GM19043 (cell line): ENCODE measurements at regions not wholly inside any gene's neighbourhood (a gene's known extent, or its start where the extent isn't known, plus 50 kb on each side); places are given as distances from the start of the nearest gene placed in this dataset.

Experiments
- ATAC-seq: cut with Tn5 transposase; IDR thresholded peaks from one replicate; pipeline ENCODE4 v1.9.1; 2021; ENCODE audit warnings: low read depth; ENCODE audit not compliant: unreplicated experiment

- no peak for ATAC-seq
These were observed 168.5 kb upstream of the FREM2 start for GRCh38 chr13:38518328-38518727.

DNA sequence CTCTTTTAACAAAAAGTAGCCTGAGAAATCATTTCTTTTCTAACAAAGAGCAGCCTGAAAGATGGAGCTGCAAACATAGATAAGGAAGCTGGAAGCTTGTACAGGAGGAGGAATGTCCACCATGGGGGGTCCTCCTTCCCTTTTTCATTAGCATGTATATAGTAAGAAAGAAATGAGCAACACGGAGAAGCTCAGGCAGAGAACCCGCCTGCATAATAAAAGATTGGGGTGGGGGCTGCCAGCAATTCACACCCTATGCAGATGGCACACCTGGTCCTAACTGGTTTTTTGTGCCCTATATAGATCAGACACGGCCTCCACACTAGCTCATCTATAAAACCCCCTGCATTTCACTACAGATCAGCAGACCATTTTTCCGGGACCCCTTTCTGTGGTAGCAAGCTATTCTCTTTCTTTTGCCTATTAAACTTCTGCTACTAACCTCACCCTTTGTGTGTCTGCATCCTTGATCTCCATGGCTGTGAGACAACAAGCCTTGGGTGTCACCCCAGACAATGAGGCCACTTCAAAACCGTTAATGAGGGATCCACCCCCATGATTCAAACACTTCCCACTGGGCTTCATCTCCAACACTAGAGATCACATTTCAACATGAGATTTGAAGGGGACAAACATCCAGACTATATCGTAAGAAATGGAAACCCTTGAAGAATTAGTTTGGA lies 167.5 kb upstream of the FREM2 start:
- ATAC-seq: no peak

DNA sequence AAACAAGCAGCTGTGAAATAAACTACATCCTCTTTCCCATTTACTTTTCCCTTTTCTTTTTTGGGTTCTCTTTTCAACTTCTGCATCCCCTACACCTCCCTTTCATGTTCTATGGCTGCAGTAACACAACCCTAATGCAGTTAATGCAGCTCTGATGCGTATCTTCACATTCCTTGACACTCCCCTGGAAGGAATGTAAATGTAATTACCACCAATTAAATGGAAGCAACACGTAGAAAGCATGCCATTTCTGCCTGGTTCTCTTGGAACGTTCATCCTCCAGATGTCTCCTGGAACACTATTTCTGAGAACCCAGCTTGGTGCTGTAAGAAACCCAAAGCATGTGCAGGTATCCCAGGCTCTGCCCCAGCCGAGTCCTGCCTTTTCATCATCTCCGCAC lies 166.8 kb upstream of the FREM2 start:
- no peak for ATAC-seq

GRCh38 chr13:38527140-38527539 lies 159.7 kb upstream of the FREM2 start:
- ATAC-seq: no peak

GRCh38 chr13:38528986-38529385 lies 157.9 kb upstream of the FREM2 start:
- no peak for ATAC-seq

DNA sequence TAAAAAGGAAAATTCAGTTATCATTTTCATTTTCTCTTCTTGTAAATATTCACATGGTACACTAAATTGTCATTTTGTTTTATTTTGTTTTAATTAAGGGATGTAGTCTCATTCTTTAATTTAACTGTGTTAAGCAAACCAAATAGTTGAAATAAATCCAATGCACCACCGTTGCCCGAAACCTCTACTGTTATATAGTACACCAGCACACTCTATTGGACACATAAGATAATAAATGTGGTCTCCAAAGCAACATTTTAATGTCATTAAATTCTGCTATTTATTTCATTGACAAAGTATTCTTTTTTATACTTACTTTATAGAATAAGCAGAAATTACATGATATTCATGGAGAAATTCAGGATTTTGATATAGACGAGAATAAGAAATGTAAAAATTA lies 156.4 kb upstream of the FREM2 start:
- no peak for ATAC-seq

- no peak for ATAC-seq
These were observed 151.6 kb upstream of the FREM2 start for GRCh38 chr13:38535261-38535660.

GRCh38 chr13:38537051-38537450 lies 149.8 kb upstream of the FREM2 start:
- no peak for ATAC-seq

GRCh38 chr13:38538422-38538821 lies 148.5 kb upstream of the FREM2 start:
- no peak for ATAC-seq

DNA sequence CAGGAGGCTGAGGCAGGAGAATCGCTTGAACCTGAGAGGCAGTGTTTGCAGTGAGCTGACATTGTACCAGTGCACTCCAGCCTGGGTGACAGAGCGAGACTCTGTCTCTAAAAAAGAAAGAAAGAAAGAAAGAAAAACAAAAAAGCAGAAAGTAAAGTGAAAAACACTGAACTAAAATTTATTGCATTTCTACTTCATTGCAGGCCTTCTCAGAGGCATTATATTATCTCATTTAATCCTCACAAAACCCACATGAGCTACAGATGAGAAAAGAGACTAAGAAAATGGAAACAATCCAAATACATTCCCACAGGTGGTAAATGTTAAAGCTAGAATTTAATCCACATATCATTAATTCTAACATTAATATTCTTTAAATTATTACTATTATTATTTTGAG lies 147.2 kb upstream of the FREM2 start:
- ATAC-seq: no peak

DNA sequence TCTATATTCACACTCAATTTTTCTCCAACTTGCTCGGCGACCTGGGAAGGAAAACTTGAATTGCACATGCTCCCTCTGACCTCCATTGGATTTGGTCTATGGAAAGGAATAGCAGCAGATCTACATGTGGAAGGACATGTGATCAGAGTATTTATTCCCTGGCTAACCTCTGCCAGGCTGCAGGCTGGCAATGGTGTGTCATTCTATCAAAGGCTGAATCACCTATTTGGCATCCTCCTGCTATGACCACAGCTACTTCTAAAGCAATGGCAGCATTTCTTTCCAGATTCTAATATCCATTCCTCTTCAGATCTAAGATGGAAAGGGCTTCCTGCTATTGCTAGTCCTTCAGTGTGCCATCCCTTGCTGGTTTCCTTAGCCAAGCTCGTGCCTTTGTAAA lies 144.3 kb upstream of the FREM2 start:
- no peak for ATAC-seq

- no peak for ATAC-seq
These were observed 143.3 kb upstream of the FREM2 start for GRCh38 chr13:38543561-38543960.

- no peak for ATAC-seq
These were observed 123.1 kb upstream of the FREM2 start for GRCh38 chr13:38563739-38564138.

DNA sequence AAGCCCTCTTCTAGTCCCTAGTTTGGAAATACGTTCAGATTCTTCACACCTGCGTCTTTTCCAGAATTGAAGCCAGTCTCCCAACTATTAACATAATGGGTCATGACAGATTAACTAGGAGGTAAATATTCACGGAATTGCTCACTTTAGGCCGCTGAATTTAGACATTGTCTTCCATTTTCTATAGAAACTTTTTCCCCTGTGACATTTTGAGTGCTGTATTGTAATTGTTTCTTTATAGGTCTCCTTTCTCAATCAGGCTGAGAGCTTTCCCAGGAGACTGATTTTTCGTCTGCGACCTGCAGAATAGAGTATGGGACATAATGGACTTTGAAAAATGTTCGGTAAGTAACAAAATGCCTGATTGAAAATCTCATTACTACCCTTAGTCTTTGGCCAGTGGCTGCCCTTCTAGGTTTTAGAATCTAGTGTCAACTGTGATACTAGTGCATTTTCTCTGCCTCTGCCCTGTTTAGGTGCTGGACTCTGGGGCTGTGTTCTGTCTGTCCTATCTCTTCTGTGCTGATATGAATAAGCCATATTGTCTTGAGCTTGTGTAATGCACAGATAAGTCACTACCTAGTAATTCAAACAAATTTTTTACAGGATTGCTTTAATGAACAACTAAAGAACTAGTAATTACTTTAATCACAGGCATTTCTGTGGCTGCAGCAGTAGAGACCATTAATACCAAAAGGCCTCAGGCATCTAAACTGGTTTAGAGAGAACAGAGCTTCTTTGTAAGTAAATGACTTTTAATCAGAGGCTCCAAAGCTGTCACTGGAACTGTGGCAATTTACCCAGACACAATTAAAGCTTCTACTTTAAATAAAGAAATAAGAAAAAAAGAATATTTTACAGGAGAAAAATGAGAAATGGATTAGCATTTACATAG lies 122.4 kb upstream of the FREM2 start:
- ATAC-seq: no peak

DNA sequence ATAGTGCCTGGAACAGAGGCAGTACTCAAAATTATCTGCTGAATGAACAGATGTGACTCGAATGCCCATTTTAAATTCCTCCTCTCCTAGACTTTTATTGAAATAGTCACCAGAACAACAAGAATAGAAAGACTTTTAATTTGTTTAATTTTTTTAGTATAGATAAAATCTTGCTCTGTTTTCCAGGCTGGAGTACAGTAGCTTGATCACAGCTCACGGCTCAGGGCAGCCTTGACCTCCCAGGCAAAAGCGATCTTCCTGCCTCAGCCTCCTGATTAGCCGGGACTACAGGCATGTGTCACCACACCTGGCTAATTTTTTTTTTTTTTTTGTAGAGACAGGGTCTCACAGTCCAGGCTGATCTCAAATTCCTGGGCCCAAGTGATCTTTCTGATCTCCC lies 120.9 kb upstream of the FREM2 start:
- no peak for ATAC-seq

DNA sequence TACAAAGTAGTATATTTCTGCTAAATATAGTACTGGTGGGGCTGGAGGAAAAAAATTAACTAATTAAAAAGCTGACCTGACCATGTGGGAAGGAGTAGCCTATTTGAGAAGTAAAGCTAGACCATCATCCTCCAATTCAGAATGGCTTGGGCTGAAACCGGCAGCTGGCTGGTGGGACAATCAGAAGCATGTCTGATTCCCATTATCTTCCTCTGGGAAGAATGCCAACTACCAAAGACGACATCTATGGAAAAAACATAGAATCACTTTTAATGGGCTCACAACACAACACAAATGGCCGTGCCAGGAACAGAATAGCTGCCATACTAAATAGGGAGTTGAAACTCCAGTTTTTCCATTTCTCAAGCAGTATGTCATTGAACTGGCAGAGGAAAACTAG lies 120.4 kb upstream of the FREM2 start:
- ATAC-seq: no peak

DNA sequence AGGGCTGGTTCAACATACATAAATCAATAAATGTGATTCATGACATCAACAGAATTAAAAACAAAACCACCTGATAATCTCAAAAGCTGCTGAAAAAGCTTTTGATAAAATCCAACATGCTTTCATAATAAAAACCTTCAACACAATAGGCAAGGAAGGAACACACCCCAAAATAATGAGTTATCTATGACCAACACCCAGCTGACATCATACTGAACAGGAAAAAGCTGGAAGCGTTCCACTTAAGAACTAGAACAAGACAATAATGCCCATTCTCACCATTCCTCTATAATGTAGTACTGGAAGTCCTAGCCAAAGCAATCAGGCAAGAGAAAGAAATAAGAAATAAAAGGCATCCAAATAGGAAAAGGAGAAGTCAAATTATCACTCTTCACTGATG lies 116.2 kb upstream of the FREM2 start:
- ATAC-seq: no peak

GRCh38 chr13:38575427-38575826 lies 111.5 kb upstream of the FREM2 start:
- no peak for ATAC-seq

DNA sequence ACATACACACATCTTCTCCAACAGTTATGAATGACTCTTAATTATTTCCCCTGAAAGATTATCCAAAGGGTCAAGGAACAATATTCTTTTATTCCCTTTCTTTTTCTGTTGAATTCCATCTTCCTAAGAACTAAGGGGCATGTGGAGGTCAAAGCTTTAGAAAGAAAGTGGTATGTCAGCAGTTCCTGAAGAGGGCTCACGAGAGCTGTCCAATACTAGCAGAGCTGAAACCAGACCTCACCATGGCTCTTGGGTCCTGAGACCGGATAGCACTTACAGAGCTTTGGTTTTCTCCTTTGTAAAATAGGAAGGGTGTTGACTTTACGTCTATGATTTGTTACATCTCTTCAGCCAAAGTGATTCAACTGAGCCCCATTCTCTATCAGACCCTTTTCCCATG lies 109.8 kb upstream of the FREM2 start:
- ATAC-seq: no peak

DNA sequence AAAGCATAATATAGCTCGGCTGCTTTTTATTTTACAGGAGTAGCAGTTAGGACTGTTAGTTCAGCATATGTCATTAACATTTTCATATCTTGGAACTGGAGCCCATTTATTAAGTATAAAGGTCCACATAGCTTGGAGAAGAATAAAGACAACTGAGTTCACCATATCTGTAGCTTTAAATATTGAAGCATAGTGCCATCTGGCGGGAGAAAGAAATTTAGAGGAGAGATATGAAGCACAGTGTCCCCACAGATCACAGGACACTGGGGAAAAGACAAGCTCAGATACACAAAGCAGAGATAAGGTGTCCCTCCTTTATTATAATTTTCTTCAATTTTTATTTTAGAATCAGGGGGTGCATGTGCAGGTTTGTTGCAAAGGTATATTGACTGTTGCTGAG lies 104.7 kb upstream of the FREM2 start:
- ATAC-seq: no peak

GRCh38 chr13:38590230-38590629 lies 96.6 kb upstream of the FREM2 start:
- no peak for ATAC-seq
